Cardiac septum (tissue), 1 donor: ENCODE measurements at regions not wholly inside any gene's neighbourhood (a gene's known extent, or its start where the extent isn't known, plus 50 kb on each side); places are given as distances from the start of the nearest gene placed in this dataset.
"Not testable (repeated sequence)": the region's sequence is repeated elsewhere in the genome, so short reads cannot be mapped to it uniquely, and the experiment has no call there.

Source experiments
- DNase-seq: peaks from one replicate; pipeline ENCODE4 v3.0.0-alpha.2; 2020; ENCODE audit warnings: low spot score
- intact Hi-C: fragments of 100-400 bp; cut with DNase I; formaldehyde crosslinking; loops from one replicate; pipeline ENCODE4 v1.14.0; 2022
- donor health status: DM: no; HTN: no; CAD: no.

- intact Hi-C loops: no loop called here
- no peak for DNase-seq
Observed at GRCh38 chr6:95660544-95660943, 83.2 kb downstream of the MANEA start.

GRCh38 chr6:95670011-95670463, 92.7 kb downstream of the MANEA start:
- no peak for DNase-seq
- intact Hi-C loops: no loop called here

GRCh38 chr6:95676011-95676628, 98.8 kb downstream of the MANEA start:
- intact Hi-C loops: no loop called here
- DNase-seq: no peak

GRCh38 chr6:95679981-95680380, 102.6 kb downstream of the MANEA start:
- DNase-seq: no peak
- intact Hi-C loops: no loop called here

GRCh38 chr6:95681736-95682135, 104.4 kb downstream of the MANEA start:
- no peak for DNase-seq
- intact Hi-C loops: no loop called here

GRCh38 chr6:95682476-95682875, 105.1 kb downstream of the MANEA start:
- intact Hi-C loops: no loop called here
- DNase-seq: no peak

GRCh38 chr6:95685822-95686221, 108.5 kb downstream of the MANEA start:
- intact Hi-C loops: no loop called here
- DNase-seq: no peak

DNA sequence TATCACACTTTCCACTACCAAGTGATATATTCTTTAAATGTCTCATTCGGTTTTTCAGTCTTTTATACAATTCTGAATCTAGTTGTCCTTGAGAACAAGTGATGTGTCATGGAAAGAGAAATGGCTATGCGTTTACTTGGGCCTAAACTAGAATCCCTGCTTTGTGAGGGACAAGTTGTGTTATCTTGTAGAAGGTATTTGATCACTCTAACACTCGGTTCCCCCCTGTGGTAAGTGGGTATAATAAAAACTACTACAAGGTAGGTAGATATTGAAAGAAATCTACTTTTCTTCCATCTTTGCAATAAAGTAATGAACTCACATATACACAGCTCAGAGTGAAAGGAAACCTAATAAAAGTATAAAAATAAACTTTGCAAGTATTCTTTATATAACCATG, 108.9 kb downstream of the MANEA start:
- no peak for DNase-seq
- intact Hi-C loops: no loop called here

- no peak for DNase-seq
- intact Hi-C loops: no loop called here
Observed at GRCh38 chr6:95686895-95687294, 109.6 kb downstream of the MANEA start.

DNA sequence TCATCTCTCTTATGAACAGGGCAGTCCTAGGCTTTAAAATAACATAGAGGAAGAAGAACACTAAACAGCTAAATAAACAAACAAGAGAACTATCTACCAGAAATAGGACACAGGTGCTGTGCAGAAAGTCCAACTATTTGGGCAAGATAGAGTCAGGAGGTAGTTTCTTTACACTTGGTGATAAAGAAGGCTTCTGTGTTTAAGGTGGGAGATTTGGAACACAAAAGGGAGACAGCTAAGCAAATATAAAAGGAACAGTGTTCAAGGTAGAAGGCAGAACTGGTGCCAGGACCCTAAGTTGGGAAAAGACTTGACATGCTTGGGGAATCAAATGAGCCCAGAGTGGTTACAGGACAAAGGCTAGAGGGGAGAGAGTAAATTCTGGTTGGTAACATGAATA, 110.5 kb downstream of the MANEA start:
- DNase-seq: no peak
- intact Hi-C loops: no loop called here

GRCh38 chr6:95690328-95690727, 113.0 kb downstream of the MANEA start:
- DNase-seq: no peak
- intact Hi-C loops: no loop called here

GRCh38 chr6:95693108-95693507, 115.8 kb downstream of the MANEA start:
- intact Hi-C loops: no loop called here
- DNase-seq: no peak

GRCh38 chr6:95698271-95698670, 120.9 kb downstream of the MANEA start:
- intact Hi-C loops: no loop called here
- no peak for DNase-seq

DNA sequence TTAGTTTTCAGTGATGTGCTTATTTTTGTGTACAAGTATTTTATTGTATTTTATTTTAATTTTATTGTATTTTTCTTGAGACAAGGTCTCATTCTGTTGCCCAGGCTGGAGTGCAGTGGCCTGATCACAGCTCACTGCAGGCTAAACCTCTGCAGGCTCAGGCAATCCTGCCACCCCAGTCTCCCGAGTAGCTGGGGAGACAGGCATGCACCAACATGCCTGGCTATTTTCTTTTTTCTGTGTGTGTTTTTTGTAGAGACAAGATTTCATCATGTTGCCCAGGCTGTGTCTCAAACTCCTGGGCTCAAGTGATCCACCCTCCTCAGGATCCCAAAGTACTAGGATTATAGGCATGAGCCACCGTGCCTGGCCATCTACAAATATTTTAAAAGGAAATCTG, 146.3 kb downstream of the MANEA start:
- intact Hi-C loops: no loop called here
- DNase-seq: no peak

DNA sequence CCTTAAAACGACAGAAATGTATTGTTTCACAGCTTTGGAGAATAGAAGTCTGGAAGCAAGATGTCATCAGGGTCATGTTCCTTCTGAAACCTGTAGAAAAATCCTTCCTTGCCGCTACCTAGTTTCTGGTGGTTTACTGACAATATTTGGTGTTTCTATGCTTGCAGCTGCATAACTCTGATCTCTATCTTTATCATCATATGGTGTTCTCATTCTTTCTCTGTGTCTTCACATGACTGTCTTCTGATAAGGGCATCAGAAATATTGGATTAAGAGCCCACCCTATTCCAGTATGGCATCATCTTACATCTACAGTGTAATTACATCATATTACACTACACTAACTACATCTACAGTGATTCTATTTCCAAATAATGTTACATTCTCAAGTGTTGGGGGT, 148.0 kb downstream of the MANEA start:
- intact Hi-C loops: no loop called here
- DNase-seq: no peak

DNA sequence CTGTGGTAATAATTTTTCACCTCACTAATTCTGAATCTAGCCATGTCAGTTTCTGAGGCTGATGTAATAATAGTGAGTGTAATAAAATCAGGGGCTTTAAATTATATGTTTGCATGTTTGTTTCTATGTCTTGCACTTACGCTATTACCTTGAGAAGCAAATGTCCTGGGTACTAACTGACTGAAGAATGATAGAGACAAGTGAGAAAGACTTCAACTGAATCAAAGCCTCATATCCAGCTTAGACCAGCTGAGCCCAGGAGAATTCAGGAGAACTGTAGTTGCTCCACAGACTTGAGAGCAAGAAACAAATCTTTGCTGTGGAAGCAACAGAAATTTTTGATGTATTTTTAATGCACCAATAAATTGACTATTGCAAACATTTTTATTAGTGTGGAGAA, 162.8 kb downstream of the MANEA start:
- DNase-seq: no peak
- intact Hi-C loops: no loop called here

- DNase-seq: no peak
- intact Hi-C loops: no loop called here
Observed at GRCh38 chr6:95741045-95741444, 163.7 kb downstream of the MANEA start.

DNA sequence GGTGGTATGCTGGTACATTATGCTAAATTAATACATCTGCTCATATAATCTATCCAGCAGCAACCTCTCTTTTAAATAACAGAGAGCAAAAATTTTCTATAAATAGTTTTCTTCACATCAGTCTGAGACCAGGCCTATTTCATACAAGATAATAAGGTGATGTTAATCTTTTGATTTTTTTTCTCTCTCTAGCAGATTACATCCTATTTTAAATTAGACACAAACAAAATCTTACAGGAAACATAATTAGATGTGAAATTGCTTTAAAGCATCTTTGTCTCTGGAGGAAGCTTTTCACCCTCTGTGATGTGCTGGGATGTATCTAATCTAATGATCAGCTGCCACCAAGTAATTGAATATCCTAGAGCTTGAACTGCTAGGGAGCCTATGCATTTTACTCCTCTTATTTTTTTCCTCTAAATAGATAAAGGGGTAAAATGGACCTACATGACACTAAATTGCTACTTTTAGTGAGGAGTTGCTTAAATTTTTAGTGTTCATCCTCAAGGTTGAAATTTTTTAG, 165.5 kb downstream of the MANEA start:
- intact Hi-C loops: no loop called here
- DNase-seq: no peak

- intact Hi-C loops: no loop called here
- DNase-seq: no peak
Observed at GRCh38 chr6:95743591-95743990, 166.3 kb downstream of the MANEA start.

GRCh38 chr6:95758236-95759069, 181.1 kb downstream of the MANEA start:
- DNase-seq, intact Hi-C loops: not testable (repeated sequence)

DNA sequence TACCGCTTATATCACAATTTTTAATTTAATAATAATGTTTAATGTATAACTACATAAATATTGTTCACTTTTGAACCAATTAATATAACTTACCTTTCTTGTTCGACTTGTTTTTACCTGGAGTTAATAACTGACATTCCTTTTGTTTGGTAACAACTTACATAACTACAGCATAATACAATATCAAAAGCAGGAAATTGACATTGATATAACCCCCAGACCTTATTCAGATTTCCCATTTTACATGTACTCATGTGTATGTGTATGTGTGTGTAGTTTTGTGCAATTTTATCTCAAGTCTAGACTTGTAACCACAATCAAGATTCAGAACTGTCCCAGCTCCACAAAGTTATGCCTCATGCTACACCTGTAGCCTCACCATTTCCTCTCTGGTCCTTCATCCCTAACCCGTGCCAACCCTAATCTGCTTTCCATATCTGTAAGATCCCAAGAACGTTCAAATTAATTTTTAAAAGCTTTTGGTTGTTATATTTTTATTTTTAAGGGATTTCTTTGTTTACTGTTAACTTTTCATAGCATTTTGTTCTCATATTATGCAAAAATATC, 190.6 kb downstream of the MANEA start:
- intact Hi-C loops: no loop called here
- DNase-seq: no peak
